Right forelimb (tissue), 1 donor: ENCODE measurements at regions not wholly inside any gene's neighbourhood (a gene's known extent, or its start where the extent isn't known, plus 50 kb on each side); places are given as distances from the start of the nearest gene placed in this dataset.

Experiments
- DNase-seq: peaks from one replicate; pipeline ENCODE4 v3.0.0-alpha.2; 2018

GRCh38 chr5:133705331-133705730, 93.0 kb upstream of the FSTL4 start:
- DNase-seq = no peak

- DNase-seq = peak; percentile 11
Observed at GRCh38 chr5:133704411-133704810, 92.1 kb upstream of the FSTL4 start.

GRCh38 chr5:133703935-133704334, 91.6 kb upstream of the FSTL4 start:
- DNase-seq = peak; percentile 10

- peak; percentile 2 for DNase-seq
Observed at GRCh38 chr5:133702791-133703770, 90.7 kb upstream of the FSTL4 start.

- DNase-seq = peak; percentile 13
Observed at GRCh38 chr5:133701871-133702270, 89.5 kb upstream of the FSTL4 start.

- DNase-seq = no peak
Observed at GRCh38 chr5:133700251-133700650, 87.9 kb upstream of the FSTL4 start.

- DNase-seq = no peak
Observed at GRCh38 chr5:133698646-133699526, 86.5 kb upstream of the FSTL4 start.

- DNase-seq = no peak
Observed at GRCh38 chr5:133698259-133698554, 85.9 kb upstream of the FSTL4 start.

- no peak for DNase-seq
Observed at GRCh38 chr5:133697536-133698258, 85.4 kb upstream of the FSTL4 start.

- DNase-seq = no peak
Observed at GRCh38 chr5:133696782-133697507, 84.6 kb upstream of the FSTL4 start.

GRCh38 chr5:133696006-133696584, 83.8 kb upstream of the FSTL4 start:
- no peak for DNase-seq

GRCh38 chr5:133694181-133694831, 82.0 kb upstream of the FSTL4 start:
- no peak for DNase-seq

GRCh38 chr5:133691448-133691847, 79.1 kb upstream of the FSTL4 start:
- DNase-seq = peak; percentile 21

- DNase-seq = no peak
Observed at GRCh38 chr5:133690746-133691145, 78.4 kb upstream of the FSTL4 start.

GRCh38 chr5:133688391-133688790, 76.0 kb upstream of the FSTL4 start:
- DNase-seq = no peak

- peak; percentile 13 for DNase-seq
Observed at GRCh38 chr5:133687212-133688061, 75.1 kb upstream of the FSTL4 start.

GRCh38 chr5:133686566-133686965, 74.2 kb upstream of the FSTL4 start:
- DNase-seq = peak; percentile 9

- no peak for DNase-seq
Observed at GRCh38 chr5:133685402-133686018, 73.2 kb upstream of the FSTL4 start.

GRCh38 chr5:133683646-133684596, 71.6 kb upstream of the FSTL4 start:
- DNase-seq = peak; percentile 7
